ENCODE measurements at regions not wholly inside any gene's neighbourhood (a gene's known extent, or its start where the extent isn't known, plus 50 kb on each side); places are given as distances from the start of the nearest gene placed in this dataset.

DNA sequence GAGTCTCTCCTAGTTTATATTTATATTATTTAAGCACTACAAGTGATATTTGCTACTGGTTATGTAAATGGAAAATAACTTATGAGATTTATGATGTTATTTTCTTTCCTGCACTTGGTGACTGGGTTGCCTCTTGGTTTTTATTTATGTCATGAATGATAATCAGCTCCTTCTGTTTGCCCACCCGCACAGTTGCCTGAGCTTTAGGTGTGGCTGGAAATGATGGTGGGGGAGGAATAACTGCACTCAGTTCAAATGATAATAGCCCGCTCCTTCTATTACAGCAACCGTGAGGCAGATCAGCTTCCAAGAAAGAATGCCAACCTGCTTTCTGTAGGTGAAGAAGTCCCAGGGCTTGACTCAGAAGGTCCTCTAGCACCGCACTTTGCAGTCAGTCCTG is 190.2 kb upstream of the CAND1 start:
- no peak overlapping the region for H3K56ac ChIP-seq (ENCODE audit: insufficient read length, low read depth, low read length)
- H3K79me1 ChIP-seq (ENCODE audit: insufficient read depth, low read depth, low read length, poor library complexity, severe bottlenecking), result no peaks in the 10 kb centered on the region
- H4K5ac ChIP-seq (ENCODE audit: insufficient read length, low read depth, low read length), result no peak overlapping the region
- H2AK5ac ChIP-seq (ENCODE audit: insufficient read length, low read length), result no peak overlapping the region
- no peak overlapping the region for H3K4ac ChIP-seq (ENCODE audit: low read depth, low read length)
- H3K27ac ChIP-seq (ENCODE audit: insufficient read length, low read depth, low read length), result no peak overlapping the region
- H4K8ac ChIP-seq (replicated peaks; ENCODE audit: insufficient read length, low read depth, low read length), result no peak overlapping the region
- H3K36me3 Mint-ChIP-seq (ENCODE audit: insufficient read depth in 1 of 3, low read depth in 3 of 3), result no peaks in the 10 kb centered on the region
- peaks cover 7% of the 10 kb centered on the region; the same call in 1 of the 2 replicates for H3K4me1 ChIP-seq (ENCODE audit: insufficient read depth, low read length)
- TF ChIP-seq CTCF (conservative IDR thresholded peaks at IDR 0.05), result no peak
- no peak overlapping the region for H2BK12ac ChIP-seq (ENCODE audit: insufficient read length, low read depth, low read length)
- no peaks in the 10 kb centered on the region for H3K9me3 Mint-ChIP-seq
- no peak overlapping the region for H3K14ac ChIP-seq (ENCODE audit: insufficient read depth, low read length)
- no peaks in the 10 kb centered on the region for H3K23me2 ChIP-seq (ENCODE audit: insufficient read length, low read depth, low read length, poor library complexity, severe bottlenecking)
- H3K4me3 Mint-ChIP-seq, result no peak overlapping the region
- no peak overlapping the region for H3T11ph ChIP-seq (ENCODE audit: low read length)
- no peak overlapping the region for H3K23ac ChIP-seq (ENCODE audit: insufficient read length, low read depth, low read length)
- H3K27ac Mint-ChIP-seq, result no peak overlapping the region; a peak in 1 of 7 replicates
- no peak overlapping the region for H2BK15ac ChIP-seq (ENCODE audit: low read depth, low read length)
- no peak overlapping the region for H3K18ac ChIP-seq (ENCODE audit: insufficient read length, low read depth, low read length)
- H3K27me3 Mint-ChIP-seq (ENCODE audit: low read depth), result peaks cover 1% of the 10 kb centered on the region; the same call in 1 of the 2 replicates
- peaks cover 19 to 24% of the 10 kb centered on the region in 2 experiments for H3K4me1 Mint-ChIP-seq
- no peaks in the 10 kb centered on the region for H3K79me2 ChIP-seq (ENCODE audit: insufficient read depth, low read length)
- H3K9me3 ChIP-seq (ENCODE audit: control insufficient read depth, low read depth, low read length), result no peaks in the 10 kb centered on the region
- H3K27me3 ChIP-seq (ENCODE audit: insufficient read depth, low read length), result no peaks in the 10 kb centered on the region
- no peaks in the 10 kb centered on the region for H4K20me1 ChIP-seq (ENCODE audit: control insufficient read depth, insufficient read depth, insufficient read length)
- no peak overlapping the region for H3K9ac ChIP-seq (ENCODE audit: extremely low read depth, insufficient read length, low read length)
- WGBS (ENCODE audit: extremely low coverage, insufficient read length, low lambda C conversion rate), result no CpG with 5 or more reads among the region's 4 CpGs
- H2AFZ ChIP-seq (ENCODE audit: low read length), result no peak overlapping the region
- H2BK5ac ChIP-seq (ENCODE audit: insufficient read length, low read length), result no peak overlapping the region
- no peak overlapping the region for H4K91ac ChIP-seq (ENCODE audit: insufficient read length, low read depth, low read length)
- no peak for DNase-seq
- no peak overlapping the region for H2BK20ac ChIP-seq (ENCODE audit: low read depth, low read length, poor library complexity, severe bottlenecking)
- no peak overlapping the region for H2BK120ac ChIP-seq (ENCODE audit: low read depth, low read length, poor library complexity, severe bottlenecking)
- no peak overlapping the region for H3K4me2 ChIP-seq (ENCODE audit: insufficient read depth, insufficient read length, low read length)
